ENCODE measurements at regions not wholly inside any gene's neighbourhood (a gene's known extent, or its start where the extent isn't known, plus 50 kb on each side); places are given as distances from the start of the nearest gene placed in this dataset.

GRCh38 chr14:29089849-29090248 lies 323.3 kb downstream of the FOXG1 start:
- no peak overlapping the region for H3K4me2 ChIP-seq (ENCODE audit: low read length)
- TF ChIP-seq CTCF (IDR thresholded peaks at IDR 0.05; ENCODE audit: low read depth, low read length) (no peak), EZH2phosphoT487 (IDR thresholded peaks at IDR 0.05; ENCODE audit: low read depth) (no peak)
- no peak overlapping the region for H3K4me3 ChIP-seq (ENCODE audit: low read length)
- H3K4me1 ChIP-seq (ENCODE audit: low read length) = no peaks in the 10 kb centered on the region
- H3K9ac ChIP-seq (ENCODE audit: low read length) = no peak overlapping the region
- H3K9me3 ChIP-seq (ENCODE audit: insufficient read depth, low read length) = no peaks in the 10 kb centered on the region
- no peaks in the 10 kb centered on the region for H4K20me1 ChIP-seq (ENCODE audit: insufficient read depth, low read length)
- no peaks in the 10 kb centered on the region for H3K27me3 ChIP-seq (ENCODE audit: low read depth, low read length)
- no peaks in the 10 kb centered on the region for H3K36me3 ChIP-seq (replicated peaks; ENCODE audit: low read depth, low read length)
- H3K79me2 ChIP-seq (ENCODE audit: low read length) = no peaks in the 10 kb centered on the region
- no peak overlapping the region for H3K27ac ChIP-seq (ENCODE audit: low read length)
- H2AFZ ChIP-seq (ENCODE audit: low read depth, low read length) = no peak overlapping the region

GRCh38 chr14:29092121-29092520 lies 325.5 kb downstream of the FOXG1 start:
- H3K9ac ChIP-seq (ENCODE audit: low read length) = no peak overlapping the region
- no peaks in the 10 kb centered on the region for H3K4me1 ChIP-seq (ENCODE audit: low read length)
- H3K4me3 ChIP-seq (ENCODE audit: low read length) = no peak overlapping the region
- H3K9me3 ChIP-seq (ENCODE audit: insufficient read depth, low read length) = no peaks in the 10 kb centered on the region
- no peaks in the 10 kb centered on the region for H3K36me3 ChIP-seq (replicated peaks; ENCODE audit: low read depth, low read length)
- no peaks in the 10 kb centered on the region for H3K27me3 ChIP-seq (ENCODE audit: low read depth, low read length)
- no peaks in the 10 kb centered on the region for H3K79me2 ChIP-seq (ENCODE audit: low read length)
- no peaks in the 10 kb centered on the region for H4K20me1 ChIP-seq (ENCODE audit: insufficient read depth, low read length)
- no peak overlapping the region for H3K27ac ChIP-seq (ENCODE audit: low read length)
- TF ChIP-seq EZH2phosphoT487 (IDR thresholded peaks at IDR 0.05; ENCODE audit: low read depth) = no peak
- no peak for TF ChIP-seq CTCF (IDR thresholded peaks at IDR 0.05; ENCODE audit: low read depth, low read length)
- H2AFZ ChIP-seq (ENCODE audit: low read depth, low read length) = no peak overlapping the region
- H3K4me2 ChIP-seq (ENCODE audit: low read length) = no peak overlapping the region

GRCh38 chr14:29097476-29097875 lies 330.9 kb downstream of the FOXG1 start:
- H3K27me3 ChIP-seq (ENCODE audit: low read depth, low read length) = no peaks in the 10 kb centered on the region
- H3K27ac ChIP-seq (ENCODE audit: low read length) = no peak overlapping the region
- H3K4me2 ChIP-seq (ENCODE audit: low read length) = no peak overlapping the region
- no peak overlapping the region for H2AFZ ChIP-seq (ENCODE audit: low read depth, low read length)
- H4K20me1 ChIP-seq (ENCODE audit: insufficient read depth, low read length) = no peaks in the 10 kb centered on the region
- no peak for TF ChIP-seq EZH2phosphoT487 (IDR thresholded peaks at IDR 0.05; ENCODE audit: low read depth)
- no peak for TF ChIP-seq CTCF (IDR thresholded peaks at IDR 0.05; ENCODE audit: low read depth, low read length)
- no peak overlapping the region for H3K9ac ChIP-seq (ENCODE audit: low read length)
- H3K36me3 ChIP-seq (replicated peaks; ENCODE audit: low read depth, low read length) = no peaks in the 10 kb centered on the region
- no peak overlapping the region for H3K4me3 ChIP-seq (ENCODE audit: low read length)
- H3K4me1 ChIP-seq (ENCODE audit: low read length) = no peaks in the 10 kb centered on the region
- no peaks in the 10 kb centered on the region for H3K9me3 ChIP-seq (ENCODE audit: insufficient read depth, low read length)
- no peaks in the 10 kb centered on the region for H3K79me2 ChIP-seq (ENCODE audit: low read length)

- Histone ChIP-seq H3K9ac (ENCODE audit: low read length) (no peak overlapping the region), H3K27me3 (ENCODE audit: low read depth, low read length) (no peaks in the 10 kb centered on the region), H4K20me1 (ENCODE audit: insufficient read depth, low read length) (no peaks in the 10 kb centered on the region), H3K4me2 (ENCODE audit: low read length) (no peak overlapping the region), H3K4me1 (ENCODE audit: low read length) (no peaks in the 10 kb centered on the region), H3K79me2 (ENCODE audit: low read length) (no peaks in the 10 kb centered on the region), H2AFZ (ENCODE audit: low read depth, low read length) (no peak overlapping the region), H3K36me3 (replicated peaks; ENCODE audit: low read depth, low read length) (no peaks in the 10 kb centered on the region), H3K4me3 (ENCODE audit: low read length) (no peak overlapping the region), H3K9me3 (ENCODE audit: insufficient read depth, low read length) (no peaks in the 10 kb centered on the region), H3K27ac (ENCODE audit: low read length) (no peak overlapping the region)
- TF ChIP-seq EZH2phosphoT487 (IDR thresholded peaks at IDR 0.05; ENCODE audit: low read depth) = no peak
- no peak for TF ChIP-seq CTCF (IDR thresholded peaks at IDR 0.05; ENCODE audit: low read depth, low read length)
These were observed 332.1 kb downstream of the FOXG1 start for GRCh38 chr14:29098656-29099055.

Data from OCI-LY3 (cell line).